ENCODE measurements at regions not wholly inside any gene's neighbourhood (a gene's known extent, or its start where the extent isn't known, plus 50 kb on each side); places are given as distances from the start of the nearest gene placed in this dataset.

DNA sequence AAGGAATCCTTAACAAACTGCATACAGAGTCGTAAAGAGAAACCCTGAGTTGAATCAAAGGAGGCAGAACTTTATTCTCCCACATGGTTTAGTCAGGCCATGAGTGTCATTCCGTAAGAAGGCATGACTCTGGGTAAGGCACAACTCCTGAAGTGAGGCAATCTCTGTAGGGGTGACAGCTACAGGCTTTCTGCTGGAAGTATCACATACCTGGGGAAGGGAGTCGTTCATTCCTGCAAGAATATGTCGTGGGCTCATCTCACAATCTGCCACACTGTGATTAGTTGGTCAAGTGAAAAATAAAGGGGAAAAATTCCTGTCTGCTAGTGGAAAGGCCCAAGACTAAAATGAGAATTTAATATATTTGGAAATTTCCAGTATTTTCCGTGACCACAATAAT lies 392.6 kb downstream of the POM121L12 start:
- H3K27me3 ChIP-seq (replicated peaks in 1 of 4; ENCODE audit: control insufficient read depth in 3 of 4, extremely low read depth in 1 of 4, insufficient read depth in 3 of 4, low read length in 3 of 4): no peaks in the 10 kb centered on the region
- H3K23me2 ChIP-seq (ENCODE audit: low read depth, low read length): no peaks in the 10 kb centered on the region
- H2AK5ac ChIP-seq (ENCODE audit: low read depth, low read length): no peak overlapping the region
- ChIA-PET CTCF (ENCODE audit: partially characterized antibody) (no interaction called here), POLR2A (ENCODE audit: partially characterized antibody) (no interaction called here)
- H3K27ac ChIP-seq (ENCODE audit: low read depth, low read length): no peak overlapping the region
- DNase-seq (ENCODE audit: low read depth in 1 of 2, low spot score in 2 of 2): no peak
- H4K20me1 ChIP-seq (replicated peaks in 1 of 2; ENCODE audit: control insufficient read depth in 1 of 2, insufficient read depth in 2 of 2, low read length in 2 of 2): no peaks in the 10 kb centered on the region
- no peak overlapping the region for H4K5ac ChIP-seq (ENCODE audit: insufficient read length, low read depth, low read length)
- H3K4me3 ChIP-seq (ENCODE audit: extremely low read depth in 1 of 4, insufficient read depth in 2 of 4, low read depth in 3 of 4, low read length in 4 of 4): no peak overlapping the region
- no peak overlapping the region for H3K4ac ChIP-seq (replicated peaks; ENCODE audit: insufficient read length, low read depth, low read length)
- H3K56ac ChIP-seq (replicated peaks; ENCODE audit: insufficient read length, low read depth, low read length): no peak overlapping the region
- no peak overlapping the region for H3K23ac ChIP-seq (ENCODE audit: insufficient read length)
- no peak overlapping the region for H2BK120ac ChIP-seq (replicated peaks; ENCODE audit: low read depth, low read length)
- H2BK5ac ChIP-seq (ENCODE audit: low read depth, low read length): no peak overlapping the region
- no peak overlapping the region for H2AFZ ChIP-seq (ENCODE audit: low read length)
- FAIRE-seq: no peak
- no peak overlapping the region for H3K9ac ChIP-seq (replicated peaks in 1 of 4; ENCODE audit: extremely low read depth in 1 of 4, low read depth in 3 of 4, low read length in 3 of 4)
- H3K9me3 ChIP-seq (ENCODE audit: insufficient read depth in 2 of 2, low read depth in 1 of 2, low read length in 1 of 2): no peaks in the 10 kb centered on the region
- no peaks in the 10 kb centered on the region for H3K4me1 ChIP-seq (replicated peaks in 1 of 4; ENCODE audit: control insufficient read depth in 3 of 4, insufficient read depth in 4 of 4, low read length in 3 of 4)
- no peaks in the 10 kb centered on the region for H3K36me3 ChIP-seq (ENCODE audit: control insufficient read depth in 2 of 4, insufficient read depth in 4 of 4, low read length in 3 of 4)
- H3K14ac ChIP-seq (ENCODE audit: insufficient read length): no peak overlapping the region
- WGBS, 2 experiments (ENCODE audit: extremely low coverage in 1 of 2, insufficient coverage in 1 of 2, insufficient read length in 1 of 2, insufficient replicate concordance in 2 of 2, low coverage in 1 of 2, low lambda C conversion rate in 2 of 2, missing lambda C conversion rate in 1 of 2): 94% methylated on average over 5 of the region's 5 CpGs; no CpG with 5 or more reads in 1 of the 2 experiments
- no peak overlapping the region for H2BK12ac ChIP-seq (ENCODE audit: low read depth, low read length)
- no peak overlapping the region for H4K91ac ChIP-seq (replicated peaks; ENCODE audit: insufficient read length, low read length)
- H2BK15ac ChIP-seq (ENCODE audit: low read length): no peak overlapping the region
- no peak overlapping the region for H2BK20ac ChIP-seq (ENCODE audit: low read length)
- no peak overlapping the region for H3K18ac ChIP-seq (ENCODE audit: extremely low read depth, low read length)
- H3K4me2 ChIP-seq (ENCODE audit: insufficient read depth in 1 of 2, low read depth in 2 of 2, low read length in 2 of 2): no peak overlapping the region
- H3K79me1 ChIP-seq (ENCODE audit: low read depth, low read length): no peaks in the 10 kb centered on the region
- H4K8ac ChIP-seq (ENCODE audit: extremely low read depth, insufficient read depth, low read length): no peak overlapping the region
- no peaks in the 10 kb centered on the region for H3K79me2 ChIP-seq (ENCODE audit: control insufficient read depth in 1 of 2, insufficient read depth in 2 of 2, low read length in 2 of 2)
- no peak for TF ChIP-seq USF2 (IDR thresholded peaks at IDR 0.05; ENCODE audit: low read length)
- TF ChIP-seq EZH2 (IDR thresholded peaks at IDR 0.05; ENCODE audit: low read depth, low read length, severe bottlenecking): no peak
- no peak for TF ChIP-seq RFX5 (IDR thresholded peaks at IDR 0.05; ENCODE audit: borderline replicate concordance, low read depth, low read length)
- no peak for TF ChIP-seq TCF12 (IDR thresholded peaks at IDR 0.05; ENCODE audit: low read depth, low read length)
- no peak for TF ChIP-seq RNF2 (IDR thresholded peaks at IDR 0.05; ENCODE audit: borderline replicate concordance, low read depth, low read length, missing control alignments, poor library complexity, severe bottlenecking)
- no peak for TF ChIP-seq RBBP5 (IDR thresholded peaks at IDR 0.05; ENCODE audit: borderline replicate concordance, low read depth, low read length)
- TF ChIP-seq RXRA (IDR thresholded peaks at IDR 0.05; ENCODE audit: insufficient read depth, low read depth, low read length): no peak
- TF ChIP-seq, protein P1, sequence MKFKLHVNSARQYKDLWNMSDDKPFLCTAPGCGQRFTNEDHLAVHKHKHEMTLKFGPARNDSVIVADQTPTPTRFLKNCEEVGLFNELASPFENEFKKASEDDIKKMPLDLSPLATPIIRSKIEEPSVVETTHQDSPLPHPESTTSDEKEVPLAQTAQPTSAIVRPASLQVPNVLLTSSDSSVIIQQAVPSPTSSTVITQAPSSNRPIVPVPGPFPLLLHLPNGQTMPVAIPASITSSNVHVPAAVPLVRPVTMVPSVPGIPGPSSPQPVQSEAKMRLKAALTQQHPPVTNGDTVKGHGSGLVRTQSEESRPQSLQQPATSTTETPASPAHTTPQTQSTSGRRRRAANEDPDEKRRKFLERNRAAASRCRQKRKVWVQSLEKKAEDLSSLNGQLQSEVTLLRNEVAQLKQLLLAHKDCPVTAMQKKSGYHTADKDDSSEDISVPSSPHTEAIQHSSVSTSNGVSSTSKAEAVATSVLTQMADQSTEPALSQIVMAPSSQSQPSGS (IDR thresholded peaks at IDR 0.05; ENCODE audit: low read length): no peak
- TF ChIP-seq GABPA (IDR thresholded peaks at IDR 0.05; ENCODE audit: borderline replicate concordance, insufficient read depth, low read length): no peak
- TF ChIP-seq KDM1A (IDR thresholded peaks at IDR 0.05; ENCODE audit: borderline replicate concordance, low read length): no peak
- TF ChIP-seq CEBPB (IDR thresholded peaks at IDR 0.05; ENCODE audit: low read depth, low read length): no peak

Measured in H1 (cell line).